Activated CD4-positive, alpha-beta memory T cell treated with anti-CD3 and anti-CD28 coated beads, Interleukin-2, amount 10 ng/mL, durations not matched to agents 7 days and 5 days (primary cell): ENCODE measurements at regions not wholly inside any gene's neighbourhood (a gene's known extent, or its start where the extent isn't known, plus 50 kb on each side); places are given as distances from the start of the nearest gene placed in this dataset.
"Not testable (repeated sequence)": the region's sequence is repeated elsewhere in the genome, so short reads cannot be mapped to it uniquely, and the experiment has no call there.

Experiments
- CTCF ChIA-PET: fragments of 350-600 bp; sonication (Branson Sonifier 250); formaldehyde crosslinking; loops from one replicate; lab custom pipeline; 2021; ENCODE audit warnings: antibody characterized with exemption, inconsistent platforms; lab: Charles Lee
- POLR2A ChIA-PET: fragments of 350-600 bp; sonication (Branson Sonifier 250); formaldehyde crosslinking; loops from one replicate; lab custom pipeline; 2021; ENCODE audit warnings: antibody characterized with exemption; lab: Charles Lee
- DNase-seq: peaks from one replicate; pipeline ENCODE4 v3.0.0-alpha.2; 2020
- H3K27ac Mint-ChIP-seq: one replicate; pipeline ENCODE4 v1.8.0; 2021; ENCODE audit warnings: mild to moderate bottlenecking, mixed read lengths
- H3K27me3 Mint-ChIP-seq: one replicate; pipeline ENCODE4 v1.8.0; 2021; ENCODE audit warnings: mixed read lengths
- H3K36me3 Mint-ChIP-seq: one replicate; pipeline ENCODE4 v1.8.0; 2021; ENCODE audit warnings: low read depth, mixed read lengths
- H3K4me1 Mint-ChIP-seq: one replicate; pipeline ENCODE4 v1.8.0; 2021; ENCODE audit warnings: mixed read lengths
- H3K4me3 Mint-ChIP-seq: one replicate; pipeline ENCODE4 v1.8.0; 2021; ENCODE audit warnings: mild to moderate bottlenecking, mixed read lengths
- H3K9me3 Mint-ChIP-seq: one replicate; pipeline ENCODE4 v1.8.0; 2021; ENCODE audit warnings: mixed read lengths

DNA sequence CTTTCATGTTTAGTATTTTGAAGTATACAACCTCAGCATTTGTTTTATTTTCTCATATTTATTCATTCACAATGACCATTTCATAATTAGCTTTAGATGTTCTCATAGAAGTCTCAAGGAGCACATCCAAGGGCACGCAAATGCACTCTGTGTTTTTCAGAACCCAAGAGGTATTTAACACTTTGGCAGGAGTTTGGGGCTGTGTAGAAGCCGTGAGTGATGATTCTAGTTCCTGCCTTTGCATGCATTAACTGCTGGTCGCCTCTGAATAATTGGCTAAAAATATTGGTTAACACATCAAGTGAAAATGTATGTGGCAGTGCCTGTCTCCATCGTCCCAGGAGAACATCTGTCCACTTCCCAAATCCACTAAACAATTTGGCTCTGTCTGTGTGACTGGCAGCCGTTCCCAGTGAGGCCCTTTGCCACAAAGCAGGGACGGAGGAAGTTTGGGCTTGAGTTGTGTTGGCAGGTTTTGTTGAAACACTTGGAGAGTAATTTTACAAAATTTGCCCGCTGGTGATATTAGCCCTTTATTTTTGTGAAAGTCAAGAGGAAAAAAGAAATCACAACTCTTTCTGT is 730.7 kb upstream of the SLIT2 start:
- ChIA-PET CTCF (no interaction called here), POLR2A (no interaction called here)
- no peak overlapping the region for H3K27ac Mint-ChIP-seq
- H3K27me3 Mint-ChIP-seq: no peaks in the 10 kb centered on the region
- H3K4me1 Mint-ChIP-seq: no peaks in the 10 kb centered on the region
- no peak for DNase-seq
- peaks cover 17% of the 10 kb centered on the region for H3K9me3 Mint-ChIP-seq
- H3K36me3 Mint-ChIP-seq: no peaks in the 10 kb centered on the region
- no peak overlapping the region for H3K4me3 Mint-ChIP-seq

- Mint-ChIP-seq H3K36me3 (no peaks in the 10 kb centered on the region), H3K27me3 (no peaks in the 10 kb centered on the region), H3K27ac (no peak overlapping the region), H3K4me3 (no peak overlapping the region), H3K9me3 (peaks cover 12% of the 10 kb centered on the region), H3K4me1 (no peaks in the 10 kb centered on the region)
- CTCF ChIA-PET: no interaction called here
- POLR2A ChIA-PET: no interaction called here
- no peak for DNase-seq
Measured at GRCh38 chr4:19514276-19515070, 737.2 kb upstream of the SLIT2 start.

- H3K27ac Mint-ChIP-seq: no peak overlapping the region
- POLR2A ChIA-PET: no interaction called here
- no peaks in the 10 kb centered on the region for H3K36me3 Mint-ChIP-seq
- no peak for DNase-seq
- no peaks in the 10 kb centered on the region for H3K27me3 Mint-ChIP-seq
- H3K4me3 Mint-ChIP-seq: no peak overlapping the region
- CTCF ChIA-PET: no interaction called here
- peaks cover 10% of the 10 kb centered on the region for H3K9me3 Mint-ChIP-seq
- H3K4me1 Mint-ChIP-seq: no peaks in the 10 kb centered on the region
Measured at GRCh38 chr4:19512086-19512485, 739.6 kb upstream of the SLIT2 start.

DNA sequence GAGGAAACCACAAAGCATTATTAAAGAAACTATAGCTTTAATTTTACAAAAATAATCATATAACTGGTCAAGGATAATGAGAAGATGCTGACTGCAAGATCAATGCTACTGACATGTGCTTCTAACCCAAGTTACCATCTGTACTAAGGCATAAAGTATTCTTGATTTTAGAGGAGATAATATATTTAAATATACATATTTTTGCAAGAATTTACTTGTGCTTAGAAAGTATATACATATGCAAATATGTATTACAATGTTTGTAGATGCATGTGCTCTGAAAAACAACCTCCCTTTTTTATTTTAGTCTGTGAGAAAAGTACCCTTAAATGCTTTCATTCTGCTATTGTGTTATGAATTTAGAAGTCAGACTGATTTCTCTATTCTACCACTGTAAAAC is 740.7 kb upstream of the SLIT2 start:
- no peak overlapping the region for H3K4me3 Mint-ChIP-seq
- no peaks in the 10 kb centered on the region for H3K27me3 Mint-ChIP-seq
- POLR2A ChIA-PET: no interaction called here
- H3K4me1 Mint-ChIP-seq: no peaks in the 10 kb centered on the region
- H3K9me3 Mint-ChIP-seq: peaks cover 6% of the 10 kb centered on the region
- H3K27ac Mint-ChIP-seq: no peak overlapping the region
- H3K36me3 Mint-ChIP-seq: no peaks in the 10 kb centered on the region
- CTCF ChIA-PET: no interaction called here
- no peak for DNase-seq

DNA sequence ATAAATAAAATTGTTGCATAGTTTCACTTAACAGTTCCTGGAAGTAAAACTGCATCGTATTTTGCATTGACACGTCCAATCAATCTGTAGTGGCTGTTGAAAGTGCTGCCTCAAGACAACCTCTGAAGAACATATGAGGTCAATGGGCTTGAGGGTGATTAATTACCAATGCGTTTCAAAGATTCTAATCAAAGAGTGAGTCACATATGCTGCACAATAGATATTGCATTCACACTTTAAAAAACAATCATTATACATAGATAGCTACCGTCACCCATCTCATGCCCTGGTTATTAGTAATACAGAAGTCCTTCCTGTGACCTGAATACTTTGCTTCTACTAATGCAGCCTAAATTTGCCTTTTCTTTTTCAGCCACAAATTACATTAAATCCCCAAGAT is 743.3 kb upstream of the SLIT2 start:
- Mint-ChIP-seq H3K36me3 (no peaks in the 10 kb centered on the region), H3K27me3 (no peaks in the 10 kb centered on the region), H3K27ac (no peak overlapping the region), H3K4me3 (no peak overlapping the region), H3K4me1 (no peaks in the 10 kb centered on the region), H3K9me3 (peaks cover 3% of the 10 kb centered on the region)
- POLR2A ChIA-PET: no interaction called here
- CTCF ChIA-PET: no interaction called here
- DNase-seq: no peak

- no peak overlapping the region for H3K27ac Mint-ChIP-seq
- ChIA-PET POLR2A (no interaction called here), CTCF (no interaction called here)
- no peaks in the 10 kb centered on the region for H3K36me3 Mint-ChIP-seq
- no peak for DNase-seq
- no peak overlapping the region for H3K4me3 Mint-ChIP-seq
- H3K9me3 Mint-ChIP-seq: peaks cover 3% of the 10 kb centered on the region
- no peaks in the 10 kb centered on the region for H3K27me3 Mint-ChIP-seq
- no peaks in the 10 kb centered on the region for H3K4me1 Mint-ChIP-seq
Measured at GRCh38 chr4:19497705-19498104, 754.0 kb upstream of the SLIT2 start.

DNA sequence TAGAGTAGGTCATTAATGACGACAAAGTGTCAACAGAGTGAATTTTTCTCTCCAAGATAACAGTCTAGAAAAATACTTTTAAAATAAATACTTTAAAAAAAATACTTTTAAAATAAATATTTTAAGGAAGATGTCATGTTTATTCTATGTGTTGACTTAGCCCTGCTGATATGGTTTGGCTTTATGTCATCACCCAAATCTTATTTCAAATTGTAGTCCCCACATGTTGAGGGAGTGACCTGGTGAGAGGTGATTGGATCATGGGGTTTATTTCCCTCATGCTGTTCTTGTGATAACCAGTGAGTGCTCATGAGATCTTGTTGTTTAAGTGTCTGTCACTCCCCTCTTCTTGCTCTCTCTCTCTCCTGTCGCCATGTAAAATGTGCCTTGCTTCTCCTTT is 754.9 kb upstream of the SLIT2 start:
- no peak for DNase-seq
- Mint-ChIP-seq H3K9me3 (peaks cover 3% of the 10 kb centered on the region), H3K27me3 (no peaks in the 10 kb centered on the region), H3K4me3 (no peak overlapping the region), H3K36me3 (no peaks in the 10 kb centered on the region), H3K4me1 (no peaks in the 10 kb centered on the region), H3K27ac (no peak overlapping the region)
- CTCF ChIA-PET: no interaction called here
- POLR2A ChIA-PET: no interaction called here

GRCh38 chr4:19494961-19495360 is 756.7 kb upstream of the SLIT2 start:
- Mint-ChIP-seq H3K27ac (no peak overlapping the region), H3K27me3 (no peaks in the 10 kb centered on the region), H3K9me3 (peaks cover 3% of the 10 kb centered on the region), H3K4me1 (no peaks in the 10 kb centered on the region), H3K36me3 (no peaks in the 10 kb centered on the region), H3K4me3 (no peak overlapping the region)
- CTCF ChIA-PET: no interaction called here
- POLR2A ChIA-PET: no interaction called here
- DNase-seq: no peak

DNA sequence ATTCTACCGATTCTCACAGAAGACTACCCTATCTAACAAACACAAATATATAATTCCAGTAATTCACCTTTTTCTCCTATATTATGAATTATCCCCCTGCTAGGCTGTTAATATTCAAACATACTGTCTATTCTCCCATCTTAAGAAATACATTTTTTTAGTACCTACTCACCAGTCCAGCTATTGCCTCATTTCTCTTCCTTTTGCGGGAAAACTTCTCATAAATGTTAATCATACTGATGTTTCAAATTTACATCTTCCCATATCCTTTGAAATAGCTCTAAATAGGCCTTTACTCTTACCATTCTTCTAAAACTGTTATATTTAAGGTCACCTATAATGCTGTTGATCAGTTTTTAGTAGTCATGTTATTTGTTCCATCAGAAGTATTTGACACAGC is 759.1 kb upstream of the SLIT2 start:
- H3K9me3 Mint-ChIP-seq: peaks cover 3% of the 10 kb centered on the region
- DNase-seq: no peak
- H3K4me3 Mint-ChIP-seq: no peak overlapping the region
- H3K4me1 Mint-ChIP-seq: no peaks in the 10 kb centered on the region
- ChIA-PET CTCF (no interaction called here), POLR2A (no interaction called here)
- H3K27ac Mint-ChIP-seq: no peak overlapping the region
- no peaks in the 10 kb centered on the region for H3K36me3 Mint-ChIP-seq
- no peaks in the 10 kb centered on the region for H3K27me3 Mint-ChIP-seq

GRCh38 chr4:19486400-19486799 is 765.3 kb upstream of the SLIT2 start:
- no peak for DNase-seq
- CTCF ChIA-PET: no interaction called here
- Mint-ChIP-seq H3K27me3 (no peaks in the 10 kb centered on the region), H3K36me3 (no peaks in the 10 kb centered on the region), H3K9me3 (peaks cover 4% of the 10 kb centered on the region), H3K4me1 (no peaks in the 10 kb centered on the region), H3K27ac (no peak overlapping the region), H3K4me3 (no peak overlapping the region)
- POLR2A ChIA-PET: no interaction called here

GRCh38 chr4:19478791-19479190 is 772.9 kb upstream of the SLIT2 start:
- H3K4me1 Mint-ChIP-seq: no peaks in the 10 kb centered on the region
- H3K27ac Mint-ChIP-seq: no peak overlapping the region
- H3K27me3 Mint-ChIP-seq: no peaks in the 10 kb centered on the region
- H3K36me3 Mint-ChIP-seq: no peaks in the 10 kb centered on the region
- no peaks in the 10 kb centered on the region for H3K9me3 Mint-ChIP-seq
- CTCF ChIA-PET: no interaction called here
- no peak for DNase-seq
- H3K4me3 Mint-ChIP-seq: no peak overlapping the region
- POLR2A ChIA-PET: no interaction called here

- Mint-ChIP-seq H3K36me3 (no peaks in the 10 kb centered on the region), H3K27me3 (no peaks in the 10 kb centered on the region), H3K4me3 (no peak overlapping the region), H3K4me1 (no peaks in the 10 kb centered on the region), H3K27ac (no peak overlapping the region), H3K9me3 (peaks cover 7% of the 10 kb centered on the region)
- POLR2A ChIA-PET: no interaction called here
- CTCF ChIA-PET: no interaction called here
- DNase-seq: no peak
Measured at GRCh38 chr4:19473569-19473968, 778.1 kb upstream of the SLIT2 start.

- Mint-ChIP-seq H3K27me3 (no peaks in the 10 kb centered on the region), H3K4me1 (no peaks in the 10 kb centered on the region), H3K27ac (no peak overlapping the region), H3K9me3 (peaks cover 7% of the 10 kb centered on the region), H3K4me3 (no peak overlapping the region), H3K36me3 (no peaks in the 10 kb centered on the region)
- CTCF ChIA-PET: no interaction called here
- DNase-seq: no peak
- POLR2A ChIA-PET: no interaction called here
Measured at GRCh38 chr4:19472666-19473065, 779.0 kb upstream of the SLIT2 start.

DNA sequence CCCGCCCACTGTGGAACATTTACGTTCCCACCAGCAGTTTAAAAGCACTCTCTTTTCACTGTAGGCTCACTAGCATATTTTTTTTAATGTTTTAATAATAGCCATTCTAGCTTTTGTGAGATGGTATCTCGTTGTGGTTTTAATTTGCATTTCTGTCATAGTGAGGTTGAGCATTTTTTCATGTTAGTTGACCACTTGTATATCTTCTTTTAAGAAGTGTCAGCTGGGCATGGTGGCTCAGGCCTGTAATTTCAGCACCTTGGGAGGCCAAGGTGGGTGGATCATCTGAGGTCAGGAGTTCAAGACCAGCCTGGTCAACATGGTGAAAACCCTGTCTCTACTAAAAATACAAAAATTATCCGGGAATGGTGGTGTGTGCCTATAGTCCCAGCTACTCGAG is 781.7 kb upstream of the SLIT2 start:
- CTCF ChIA-PET, POLR2A ChIA-PET, H3K4me1 Mint-ChIP-seq, H3K9me3 Mint-ChIP-seq, H3K4me3 Mint-ChIP-seq, H3K36me3 Mint-ChIP-seq, H3K27me3 Mint-ChIP-seq, H3K27ac Mint-ChIP-seq, DNase-seq: not testable (repeated sequence)
